ENCODE measurements at regions not wholly inside any gene's neighbourhood (a gene's known extent, or its start where the extent isn't known, plus 50 kb on each side); places are given as distances from the start of the nearest gene placed in this dataset.
"Not testable (repeated sequence)": the region's sequence is repeated elsewhere in the genome, so short reads cannot be mapped to it uniquely, and the experiment has no call there.

GRCh38 chr2:138269765-138270164, 231.8 kb upstream of the SPOPL start:
- DNase-seq (ENCODE audit: low spot score), result no peak

- DNase-seq (ENCODE audit: low spot score), result no peak
Observed at GRCh38 chr2:138271467-138271866, 230.1 kb upstream of the SPOPL start.

- no peak for DNase-seq (ENCODE audit: low spot score)
Observed at GRCh38 chr2:138272524-138273195, 228.9 kb upstream of the SPOPL start.

- not testable (repeated sequence) for DNase-seq (ENCODE audit: low spot score)
Observed at GRCh38 chr2:138273280-138273679, 228.3 kb upstream of the SPOPL start.

GRCh38 chr2:138274421-138275291, 226.9 kb upstream of the SPOPL start:
- DNase-seq (ENCODE audit: low spot score), result no peak

GRCh38 chr2:138275292-138275690, 226.3 kb upstream of the SPOPL start:
- DNase-seq (ENCODE audit: low spot score), result no peak

GRCh38 chr2:138275881-138276280, 225.7 kb upstream of the SPOPL start:
- DNase-seq (ENCODE audit: low spot score), result no peak

GRCh38 chr2:138276339-138276738, 225.2 kb upstream of the SPOPL start:
- DNase-seq (ENCODE audit: low spot score), result no peak

- DNase-seq (ENCODE audit: low spot score), result no peak
Observed at GRCh38 chr2:138277062-138277461, 224.5 kb upstream of the SPOPL start.

- no peak for DNase-seq (ENCODE audit: low spot score)
Observed at GRCh38 chr2:138279871-138280270, 221.7 kb upstream of the SPOPL start.

GRCh38 chr2:138280999-138281695, 220.4 kb upstream of the SPOPL start:
- no peak for DNase-seq (ENCODE audit: low spot score)

- no peak for DNase-seq (ENCODE audit: low spot score)
Observed at GRCh38 chr2:138282014-138282672, 219.4 kb upstream of the SPOPL start.

GRCh38 chr2:138291805-138292204, 209.8 kb upstream of the SPOPL start:
- DNase-seq (ENCODE audit: low spot score), result no peak

- DNase-seq (ENCODE audit: low spot score), result no peak
Observed at GRCh38 chr2:138293045-138293444, 208.5 kb upstream of the SPOPL start.

GRCh38 chr2:138293549-138293948, 208.0 kb upstream of the SPOPL start:
- no peak for DNase-seq (ENCODE audit: low spot score)

- DNase-seq (ENCODE audit: low spot score), result no peak
Observed at GRCh38 chr2:138294451-138294850, 207.1 kb upstream of the SPOPL start.

- no peak for DNase-seq (ENCODE audit: low spot score)
Observed at GRCh38 chr2:138296365-138296764, 205.2 kb upstream of the SPOPL start.

- no peak for DNase-seq (ENCODE audit: low spot score)
Observed at GRCh38 chr2:138298120-138298814, 203.3 kb upstream of the SPOPL start.

GRCh38 chr2:138298900-138299299, 202.7 kb upstream of the SPOPL start:
- DNase-seq (ENCODE audit: low spot score), result no peak

- DNase-seq (ENCODE audit: low spot score), result no peak
Observed at GRCh38 chr2:138306626-138307025, 194.9 kb upstream of the SPOPL start.

- no peak for DNase-seq (ENCODE audit: low spot score)
Observed at GRCh38 chr2:138307099-138307498, 194.5 kb upstream of the SPOPL start.

Measured in umbilical cord (tissue), 1 donor.